Naive thymus-derived CD8-positive, alpha-beta T cell (primary cell): ENCODE measurements at regions not wholly inside any gene's neighbourhood (a gene's known extent, or its start where the extent isn't known, plus 50 kb on each side); places are given as distances from the start of the nearest gene placed in this dataset.

ENCODE experiments used
- ATAC-seq, 2 donors: fragments of 150-1000 bp; cut with Tn5 transposase in 1 of 2; sonication (Bioruptor Pico), chemical (Tn5 transposase) in 1 of 2; 1 replicate in 1 of 2; 2 replicates in 1 of 2; pipeline ENCODE4 v1.10.0; 2021; ENCODE audit warnings: mild to moderate bottlenecking in 2 of 2, moderate library complexity in 2 of 2
- POLR2A ChIA-PET: fragments of 350-600 bp; sonication (Branson Sonifier 250); formaldehyde crosslinking; loops from one replicate; lab custom pipeline; 2021; ENCODE audit warnings: antibody characterized with exemption; lab: Charles Lee
- DNase-seq, 10 donors: peaks; one replicate each; pipeline versions ENCODE4 v3.0.0 to v3.0.0-alpha.2; 2020 to 2022
- H3K27ac Mint-ChIP-seq, 10 donors: one replicate each; pipeline ENCODE4 v1.8.0; 2020 to 2022; ENCODE audit warnings: mild to moderate bottlenecking in 10 of 10, mixed read lengths in 10 of 10, moderate library complexity in 4 of 10, inconsistent platforms in 1 of 10
- H3K27me3 Mint-ChIP-seq, 5 donors: one replicate each; pipeline ENCODE4 v1.8.0; 2021 to 2022; ENCODE audit warnings: mixed read lengths in 5 of 5
- H3K36me3 Mint-ChIP-seq, 3 donors: one replicate each; pipeline ENCODE4 v1.8.0; 2020 to 2022; ENCODE audit warnings: mixed read lengths in 3 of 3, mild to moderate bottlenecking in 2 of 3, inconsistent platforms in 1 of 3
- H3K4me1 Mint-ChIP-seq, 4 donors: one replicate each; pipeline ENCODE4 v1.8.0; 2021 to 2022; ENCODE audit warnings: mixed read lengths in 4 of 4
- H3K4me3 Mint-ChIP-seq, 10 donors: one replicate each; pipeline ENCODE4 v1.8.0; 2020 to 2022; ENCODE audit warnings: mild to moderate bottlenecking in 10 of 10, mixed read lengths in 10 of 10, moderate library complexity in 6 of 10, inconsistent platforms in 1 of 10
- H3K9me3 Mint-ChIP-seq, 9 donors: one replicate each; pipeline ENCODE4 v1.8.0; 2020 to 2022; ENCODE audit warnings: mixed read lengths in 9 of 9, mild to moderate bottlenecking in 3 of 9, inconsistent platforms in 1 of 9, moderate library complexity in 1 of 9

GRCh38 chr4:8796096-8796495 is 75.5 kb downstream of the HMX1 start:
- peaks cover 0 to 5% (median 0%) of the 10 kb centered on the region in 5 donors for H3K27me3 Mint-ChIP-seq
- POLR2A ChIA-PET = no interaction called here
- no peaks in the 10 kb centered on the region for H3K9me3 Mint-ChIP-seq

GRCh38 chr4:8795140-8795539 is 76.5 kb downstream of the HMX1 start:
- H3K9me3 Mint-ChIP-seq = no peaks in the 10 kb centered on the region
- H3K27me3 Mint-ChIP-seq = peaks cover 0 to 5% (median 0%) of the 10 kb centered on the region in 5 donors
- no peak for ATAC-seq
- DNase-seq = no peak
- no peak overlapping the region for H3K27ac Mint-ChIP-seq
- H3K36me3 Mint-ChIP-seq = no peaks in the 10 kb centered on the region
- no peaks in the 10 kb centered on the region for H3K4me1 Mint-ChIP-seq
- POLR2A ChIA-PET = no interaction called here
- H3K4me3 Mint-ChIP-seq = no peak overlapping the region

More at GRCh38 chr4:8796096-8796495, 75.5 kb downstream of the HMX1 start:
- Mint-ChIP-seq H3K4me3 (no peak overlapping the region), H3K36me3 (no peaks in the 10 kb centered on the region), H3K27ac (no peak overlapping the region), H3K4me1 (no peaks in the 10 kb centered on the region)
- ATAC-seq (no peak), DNase-seq (no peak)

- DNase-seq (no peak), ATAC-seq (no peak)
- Mint-ChIP-seq H3K27ac (no peak overlapping the region), H3K9me3 (no peaks in the 10 kb centered on the region), H3K27me3 (peaks cover 0 to 5% (median 0%) of the 10 kb centered on the region in 5 donors), H3K36me3 (no peaks in the 10 kb centered on the region), H3K4me3 (no peak overlapping the region), H3K4me1 (no peaks in the 10 kb centered on the region)
- POLR2A ChIA-PET = no interaction called here
These were observed 77.1 kb downstream of the HMX1 start for GRCh38 chr4:8794491-8794890.

GRCh38 chr4:8793571-8794160 is 78.0 kb downstream of the HMX1 start:
- POLR2A ChIA-PET = no interaction called here
- no peak for DNase-seq
- no peak for ATAC-seq
- Mint-ChIP-seq H3K4me3 (no peak overlapping the region), H3K36me3 (no peaks in the 10 kb centered on the region), H3K27me3 (peaks cover 0 to 5% (median 0%) of the 10 kb centered on the region in 5 donors), H3K4me1 (no peaks in the 10 kb centered on the region), H3K9me3 (no peaks in the 10 kb centered on the region), H3K27ac (no peak overlapping the region)

- Mint-ChIP-seq H3K9me3 (no peaks in the 10 kb centered on the region), H3K4me3 (no peak overlapping the region), H3K27me3 (peaks cover 0 to 5% (median 0%) of the 10 kb centered on the region in 5 donors), H3K4me1 (no peaks in the 10 kb centered on the region), H3K36me3 (no peaks in the 10 kb centered on the region), H3K27ac (no peak overlapping the region)
- no peak for DNase-seq
- no peak for ATAC-seq
- POLR2A ChIA-PET = no interaction called here
These were observed 79.1 kb downstream of the HMX1 start for GRCh38 chr4:8792491-8792890.

- POLR2A ChIA-PET = no interaction called here
- DNase-seq (no peak), ATAC-seq (no peak)
- H3K36me3 Mint-ChIP-seq = no peaks in the 10 kb centered on the region
- no peak overlapping the region for H3K4me3 Mint-ChIP-seq
- H3K27me3 Mint-ChIP-seq = peaks cover 0 to 5% (median 0%) of the 10 kb centered on the region in 5 donors
- no peaks in the 10 kb centered on the region for H3K4me1 Mint-ChIP-seq
- no peaks in the 10 kb centered on the region for H3K9me3 Mint-ChIP-seq
- H3K27ac Mint-ChIP-seq = no peak overlapping the region
These were observed 80.0 kb downstream of the HMX1 start for GRCh38 chr4:8791609-8792008.

- no peak overlapping the region for H3K4me3 Mint-ChIP-seq
- H3K36me3 Mint-ChIP-seq = no peaks in the 10 kb centered on the region
- POLR2A ChIA-PET = no interaction called here
- DNase-seq (no peak), ATAC-seq (no peak)
- no peak overlapping the region for H3K27ac Mint-ChIP-seq
- H3K4me1 Mint-ChIP-seq = no peaks in the 10 kb centered on the region
- no peaks in the 10 kb centered on the region for H3K9me3 Mint-ChIP-seq
- peaks cover 0 to 5% (median 0%) of the 10 kb centered on the region in 5 donors for H3K27me3 Mint-ChIP-seq
These were observed 80.9 kb downstream of the HMX1 start for GRCh38 chr4:8790749-8791148.

- ATAC-seq (no peak), DNase-seq (no peak)
- POLR2A ChIA-PET = no interaction called here
- no peaks in the 10 kb centered on the region for H3K27me3 Mint-ChIP-seq
- H3K4me1 Mint-ChIP-seq = no peaks in the 10 kb centered on the region
- H3K36me3 Mint-ChIP-seq = no peaks in the 10 kb centered on the region
- H3K4me3 Mint-ChIP-seq = no peak overlapping the region
- no peaks in the 10 kb centered on the region for H3K9me3 Mint-ChIP-seq
- no peak overlapping the region for H3K27ac Mint-ChIP-seq
These were observed 83.5 kb downstream of the HMX1 start for GRCh38 chr4:8788174-8788573.

- no peak overlapping the region for H3K4me3 Mint-ChIP-seq
- H3K4me1 Mint-ChIP-seq = no peaks in the 10 kb centered on the region
- no peaks in the 10 kb centered on the region for H3K36me3 Mint-ChIP-seq
- DNase-seq (no peak), ATAC-seq (no peak)
- POLR2A ChIA-PET = no interaction called here
- no peaks in the 10 kb centered on the region for H3K9me3 Mint-ChIP-seq
- peaks cover 0 to 8% (median 0%) of the 10 kb centered on the region in 5 donors for H3K27me3 Mint-ChIP-seq
- no peak overlapping the region for H3K27ac Mint-ChIP-seq
These were observed 85.5 kb downstream of the HMX1 start for GRCh38 chr4:8786166-8786565.

GRCh38 chr4:8785656-8786142 is 85.9 kb downstream of the HMX1 start:
- ATAC-seq (no peak), DNase-seq (no peak)
- POLR2A ChIA-PET = no interaction called here
- Mint-ChIP-seq H3K27ac (no peak overlapping the region), H3K27me3 (peaks cover 0 to 8% (median 0%) of the 10 kb centered on the region in 5 donors), H3K9me3 (no peaks in the 10 kb centered on the region), H3K4me3 (no peak overlapping the region), H3K36me3 (no peaks in the 10 kb centered on the region), H3K4me1 (no peaks in the 10 kb centered on the region)

GRCh38 chr4:8783736-8784135 is 87.9 kb downstream of the HMX1 start:
- no peak overlapping the region for H3K4me3 Mint-ChIP-seq
- no peaks in the 10 kb centered on the region for H3K9me3 Mint-ChIP-seq
- peaks cover 0 to 8% (median 0%) of the 10 kb centered on the region in 5 donors for H3K27me3 Mint-ChIP-seq
- H3K27ac Mint-ChIP-seq = no peak overlapping the region
- POLR2A ChIA-PET = no interaction called here
- DNase-seq (no peak), ATAC-seq (no peak)
- no peaks in the 10 kb centered on the region for H3K36me3 Mint-ChIP-seq
- H3K4me1 Mint-ChIP-seq = no peaks in the 10 kb centered on the region

- Mint-ChIP-seq H3K4me1 (no peaks in the 10 kb centered on the region), H3K4me3 (no peak overlapping the region), H3K27me3 (peaks cover 0 to 8% (median 0%) of the 10 kb centered on the region in 5 donors), H3K9me3 (no peaks in the 10 kb centered on the region), H3K36me3 (no peaks in the 10 kb centered on the region), H3K27ac (no peak overlapping the region)
- ATAC-seq (no peak), DNase-seq (no peak)
- POLR2A ChIA-PET = no interaction called here
These were observed 89.5 kb downstream of the HMX1 start for GRCh38 chr4:8782135-8782534.

GRCh38 chr4:8781641-8782040 is 90.0 kb downstream of the HMX1 start:
- peaks cover 0 to 8% (median 0%) of the 10 kb centered on the region in 5 donors for H3K27me3 Mint-ChIP-seq
- H3K36me3 Mint-ChIP-seq = no peaks in the 10 kb centered on the region
- ATAC-seq (no peak), DNase-seq (no peak)
- H3K4me1 Mint-ChIP-seq = no peaks in the 10 kb centered on the region
- no peak overlapping the region for H3K27ac Mint-ChIP-seq
- POLR2A ChIA-PET = no interaction called here
- H3K9me3 Mint-ChIP-seq = no peaks in the 10 kb centered on the region
- no peak overlapping the region for H3K4me3 Mint-ChIP-seq
